Smooth muscle cell (in vitro differentiated cells): ENCODE measurements at regions not wholly inside any gene's neighbourhood (a gene's known extent, or its start where the extent isn't known, plus 50 kb on each side); places are given as distances from the start of the nearest gene placed in this dataset.

Experiments
- DNase-seq: peaks from one replicate; lab custom pipeline; 2025; ENCODE audit not compliant: unreplicated experiment; lab: John Stamatoyannopoulos, UW
- H2AFZ ChIP-seq: fragments of 200-600 bp; sonication (generic); 2 replicates; pipeline ENCODE4 v1.6.0; 2016; ENCODE audit warnings: antibody characterized with exemption, low read depth, mild to moderate bottlenecking
- H3F3A ChIP-seq: fragments of 200-600 bp; sonication (generic); 2 replicates; pipeline ENCODE4 v1.6.0; 2017; ENCODE audit warnings: antibody characterized with exemption, low read depth
- H3K27ac ChIP-seq: fragments of 200-600 bp; sonication (generic); 2 replicates; pipeline ENCODE4 v1.5.1; 2016; ENCODE audit warnings: low read depth, mild to moderate bottlenecking
- H3K27me3 ChIP-seq: fragments of 200-600 bp; sonication (generic); 2 replicates; pipeline ENCODE4 v1.6.1; 2016; ENCODE audit warnings: low read depth, mild to moderate bottlenecking
- H3K36me3 ChIP-seq: fragments of 200-600 bp; sonication (generic); 2 replicates; pipeline ENCODE4 v1.5.1; 2016; ENCODE audit warnings: low read depth
- H3K4me1 ChIP-seq: fragments of 200-600 bp; sonication (generic); 2 replicates; pipeline ENCODE4 v1.5.1; 2016; ENCODE audit warnings: low read depth
- H3K4me2 ChIP-seq: fragments of 200-600 bp; sonication (generic); 2 replicates; pipeline ENCODE4 v1.6.0; 2016; ENCODE audit warnings: mild to moderate bottlenecking
- H3K4me3 ChIP-seq: fragments of 200-600 bp; sonication (generic); 2 replicates; pipeline ENCODE4 v1.5.1; 2016; ENCODE audit warnings: mild to moderate bottlenecking
- H3K79me2 ChIP-seq: fragments of 200-600 bp; sonication (generic); 2 replicates; pipeline ENCODE4 v1.6.0; 2016; ENCODE audit warnings: low read depth, mild to moderate bottlenecking
- H3K9ac ChIP-seq: fragments of 200-600 bp; sonication (generic); 2 replicates; pipeline ENCODE4 v1.6.0; 2016; ENCODE audit warnings: low read depth
- H3K9me3 ChIP-seq: fragments of 200-600 bp; sonication (generic); replicated peaks from 2 replicates; pipeline ENCODE4 v1.5.1; 2016; ENCODE audit warnings: low read depth
- H4K20me1 ChIP-seq: fragments of 200-600 bp; sonication (generic); 2 replicates; pipeline ENCODE4 v1.6.0; 2016; ENCODE audit warnings: low read depth
- WGBS: methylation state at CpG from one replicate; pipeline ENCODE4 v1.1.7; 2016; ENCODE audit warnings: low lambda C conversion rate; 5-methylcytosine and 5-hydroxymethylcytosine counted together
- TF ChIP-seq, protein P1 (sequence below): fragments of 200-600 bp; sonication (generic); IDR thresholded peaks from 2 replicates; pipeline ENCODE4 v1.5.1; 2017; ENCODE audit warnings: borderline replicate concordance, mild to moderate bottlenecking, antibody characterized with exemption; ENCODE audit not compliant: insufficient read depth, poor library complexity, severe bottlenecking

DNA sequence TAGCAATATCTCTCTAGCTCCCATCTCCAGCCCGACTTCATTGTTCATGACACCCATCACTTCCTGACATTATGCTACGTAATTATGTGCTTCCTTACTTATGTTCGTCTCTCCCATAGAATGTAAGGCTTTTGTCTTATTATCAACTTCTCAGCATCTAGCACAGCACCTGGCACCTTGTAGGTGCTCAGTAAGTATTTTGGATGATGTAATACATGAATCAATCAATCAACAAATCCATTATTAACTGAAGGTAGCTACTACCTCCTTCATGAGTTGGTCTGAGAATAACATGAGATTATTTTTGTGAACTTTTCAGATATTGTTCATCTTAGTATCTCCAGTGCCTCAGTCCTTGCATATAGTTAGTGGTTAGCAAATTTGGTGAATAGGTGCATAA is 109.3 kb downstream of the EN1 start:
- Histone ChIP-seq H3K4me3 (no peak overlapping the region), H3F3A (peaks cover 5% of the 10 kb centered on the region), H3K9me3 (no peaks in the 10 kb centered on the region), H3K27me3 (no peaks in the 10 kb centered on the region), H3K27ac (no peak overlapping the region), H3K9ac (no peak overlapping the region), H3K4me2 (peak overlapping the region; percentile 37), H2AFZ (no peak overlapping the region), H3K79me2 (no peaks in the 10 kb centered on the region), H3K4me1 (no peaks in the 10 kb centered on the region), H4K20me1 (no peaks in the 10 kb centered on the region), H3K36me3 (no peaks in the 10 kb centered on the region)
- no peak for DNase-seq
- WGBS = 91% methylated on average over 3 of the region's 3 CpGs
- TF ChIP-seq, protein P1, sequence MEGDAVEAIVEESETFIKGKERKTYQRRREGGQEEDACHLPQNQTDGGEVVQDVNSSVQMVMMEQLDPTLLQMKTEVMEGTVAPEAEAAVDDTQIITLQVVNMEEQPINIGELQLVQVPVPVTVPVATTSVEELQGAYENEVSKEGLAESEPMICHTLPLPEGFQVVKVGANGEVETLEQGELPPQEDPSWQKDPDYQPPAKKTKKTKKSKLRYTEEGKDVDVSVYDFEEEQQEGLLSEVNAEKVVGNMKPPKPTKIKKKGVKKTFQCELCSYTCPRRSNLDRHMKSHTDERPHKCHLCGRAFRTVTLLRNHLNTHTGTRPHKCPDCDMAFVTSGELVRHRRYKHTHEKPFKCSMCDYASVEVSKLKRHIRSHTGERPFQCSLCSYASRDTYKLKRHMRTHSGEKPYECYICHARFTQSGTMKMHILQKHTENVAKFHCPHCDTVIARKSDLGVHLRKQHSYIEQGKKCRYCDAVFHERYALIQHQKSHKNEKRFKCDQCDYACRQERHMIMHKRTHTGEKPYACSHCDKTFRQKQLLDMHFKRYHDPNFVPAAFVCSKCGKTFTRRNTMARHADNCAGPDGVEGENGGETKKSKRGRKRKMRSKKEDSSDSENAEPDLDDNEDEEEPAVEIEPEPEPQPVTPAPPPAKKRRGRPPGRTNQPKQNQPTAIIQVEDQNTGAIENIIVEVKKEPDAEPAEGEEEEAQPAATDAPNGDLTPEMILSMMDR = no peak

GRCh38 chr2:118737684-118738083 is 109.8 kb downstream of the EN1 start:
- Histone ChIP-seq H3K36me3 (no peaks in the 10 kb centered on the region), H3K4me3 (no peak overlapping the region)
- WGBS = 82% methylated on average over 5 of the region's 5 CpGs

GRCh38 chr2:118732432-118732831 is 115.0 kb downstream of the EN1 start:
- Histone ChIP-seq H3K4me2 (no peak overlapping the region), H3K27me3 (no peaks in the 10 kb centered on the region), H3K27ac (no peak overlapping the region), H3K9ac (no peak overlapping the region), H3K79me2 (no peaks in the 10 kb centered on the region), H2AFZ (no peak overlapping the region), H3K9me3 (peaks cover 5% of the 10 kb centered on the region), H4K20me1 (no peaks in the 10 kb centered on the region), H3F3A (no peaks in the 10 kb centered on the region), H3K36me3 (no peaks in the 10 kb centered on the region), H3K4me1 (no peaks in the 10 kb centered on the region), H3K4me3 (no peak overlapping the region)
- TF ChIP-seq, protein P1 = no peak
- 82% methylated on average over 3 of the region's 3 CpGs for WGBS
- DNase-seq = no peak

More at GRCh38 chr2:118737684-118738083, 109.8 kb downstream of the EN1 start:
- H3K27ac ChIP-seq = no peak overlapping the region
- TF ChIP-seq, protein P1 = no peak
- no peak overlapping the region for H3K4me2 ChIP-seq
- H3K9me3 ChIP-seq = no peaks in the 10 kb centered on the region
- H3K9ac ChIP-seq = no peak overlapping the region
- no peaks in the 10 kb centered on the region for H3K4me1 ChIP-seq
- H3K27me3 ChIP-seq = no peaks in the 10 kb centered on the region
- H3F3A ChIP-seq = peaks cover 5% of the 10 kb centered on the region
- no peak for DNase-seq
- no peaks in the 10 kb centered on the region for H3K79me2 ChIP-seq
- H4K20me1 ChIP-seq = no peaks in the 10 kb centered on the region
- H2AFZ ChIP-seq = no peak overlapping the region

DNA sequence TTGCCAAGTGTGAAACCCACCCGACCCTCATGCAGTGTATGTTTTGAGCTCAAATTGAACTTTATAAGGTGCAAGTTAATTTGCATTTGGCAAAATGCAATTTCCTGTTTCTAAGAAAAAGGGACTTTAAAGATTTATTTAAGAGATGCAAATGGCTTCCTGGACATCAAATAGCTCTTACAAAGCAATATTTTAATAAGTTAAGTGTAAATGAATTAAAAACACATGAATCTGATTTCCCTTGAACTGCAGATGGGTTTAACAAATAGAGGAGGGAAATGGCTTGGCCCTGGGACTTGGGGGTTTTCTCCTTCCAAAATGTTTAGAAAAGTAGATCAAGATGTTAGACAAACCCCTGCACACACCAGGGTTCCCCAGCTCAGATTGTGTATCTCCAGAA is 116.0 kb downstream of the EN1 start:
- TF ChIP-seq, protein P1 = no peak
- no peaks in the 10 kb centered on the region for H3K4me1 ChIP-seq
- no peak overlapping the region for H2AFZ ChIP-seq
- no peaks in the 10 kb centered on the region for H3K27me3 ChIP-seq
- 81% methylated on average over 1 of the region's 1 CpG for WGBS
- no peak overlapping the region for H3K27ac ChIP-seq
- H3K9ac ChIP-seq = no peak overlapping the region
- no peaks in the 10 kb centered on the region for H3F3A ChIP-seq
- DNase-seq = no peak
- H3K4me2 ChIP-seq = no peak overlapping the region
- no peak overlapping the region for H3K4me3 ChIP-seq
- H3K9me3 ChIP-seq = peaks cover 5% of the 10 kb centered on the region
- H3K79me2 ChIP-seq = no peaks in the 10 kb centered on the region
- no peaks in the 10 kb centered on the region for H4K20me1 ChIP-seq
- no peaks in the 10 kb centered on the region for H3K36me3 ChIP-seq
